ENCODE measurements at regions not wholly inside any gene's neighbourhood (a gene's known extent, or its start where the extent isn't known, plus 50 kb on each side); places are given as distances from the start of the nearest gene placed in this dataset.

DNA sequence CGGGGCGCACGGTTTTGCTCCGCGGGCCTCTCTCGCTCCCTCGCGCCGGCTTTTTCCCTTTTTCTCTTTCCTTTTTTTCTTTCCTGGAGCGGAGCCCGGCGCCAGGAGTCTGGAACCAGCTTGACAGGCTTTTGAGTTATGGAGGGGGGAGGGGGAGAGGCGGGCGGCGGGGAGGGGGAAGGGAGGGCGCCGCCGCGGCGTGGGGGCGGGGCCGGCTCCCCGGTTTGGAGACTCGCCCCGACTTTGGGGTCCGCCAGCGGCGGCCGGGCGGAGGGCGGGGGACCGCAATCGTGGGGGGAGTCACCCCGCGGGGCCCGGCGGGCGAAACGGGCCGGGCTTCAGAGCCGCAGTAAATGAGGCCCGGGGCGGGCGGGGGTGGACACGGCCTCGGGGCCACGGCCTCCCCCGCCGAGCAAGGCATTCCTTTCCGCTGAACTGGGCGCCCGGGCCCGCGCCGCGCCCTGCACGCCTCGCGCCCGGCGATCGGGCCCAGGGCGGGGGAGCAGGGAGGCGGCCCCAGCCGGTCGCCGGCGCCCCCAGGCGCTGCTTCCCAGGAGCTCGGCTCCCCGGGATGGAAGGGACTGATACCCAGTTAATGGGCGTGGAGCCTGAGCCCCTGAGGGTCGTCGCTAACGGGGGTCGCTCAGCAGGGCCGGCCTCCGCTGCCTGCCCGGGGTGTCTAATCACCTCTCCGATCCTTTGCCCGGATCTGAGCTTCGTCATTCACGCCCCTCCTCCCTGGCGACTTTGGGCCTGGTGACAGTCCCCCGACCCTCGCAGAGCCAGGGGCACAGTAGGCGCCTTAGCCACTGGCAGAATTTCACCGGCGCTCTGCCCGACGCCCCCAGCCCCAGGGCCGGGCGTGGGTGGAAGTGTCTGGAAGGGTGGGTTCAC is 138.1 kb downstream of the C9orf50 start:
- Histone ChIP-seq H3K27ac (ENCODE audit: low read depth in 2 of 2, low read length in 2 of 2) (peak overlapping the region; percentile 96 to 97), H3K4me1 (ENCODE audit: control insufficient read depth in 2 of 2, insufficient read depth in 2 of 2, low read length in 2 of 2) (peaks cover 37 to 45% of the 10 kb centered on the region in 2 donors), H3K4me3 (ENCODE audit: low read length in 2 of 2) (peak overlapping the region; percentile 59 to 63), H3K36me3 (ENCODE audit: control insufficient read depth in 2 of 2, insufficient read depth in 2 of 2, low read length in 2 of 2) (no peaks in the 10 kb centered on the region), H3K9me3 (ENCODE audit: control insufficient read depth in 2 of 2, low read length in 2 of 2) (no peaks in the 10 kb centered on the region), H3K27me3 (ENCODE audit: control insufficient read depth in 2 of 2, insufficient read depth in 2 of 2, low read length in 2 of 2) (no peaks in the 10 kb centered on the region), H3K9ac (ENCODE audit: low read depth in 1 of 2, low read length in 2 of 2) (peak overlapping the region; percentile 80 to 91)

DNA sequence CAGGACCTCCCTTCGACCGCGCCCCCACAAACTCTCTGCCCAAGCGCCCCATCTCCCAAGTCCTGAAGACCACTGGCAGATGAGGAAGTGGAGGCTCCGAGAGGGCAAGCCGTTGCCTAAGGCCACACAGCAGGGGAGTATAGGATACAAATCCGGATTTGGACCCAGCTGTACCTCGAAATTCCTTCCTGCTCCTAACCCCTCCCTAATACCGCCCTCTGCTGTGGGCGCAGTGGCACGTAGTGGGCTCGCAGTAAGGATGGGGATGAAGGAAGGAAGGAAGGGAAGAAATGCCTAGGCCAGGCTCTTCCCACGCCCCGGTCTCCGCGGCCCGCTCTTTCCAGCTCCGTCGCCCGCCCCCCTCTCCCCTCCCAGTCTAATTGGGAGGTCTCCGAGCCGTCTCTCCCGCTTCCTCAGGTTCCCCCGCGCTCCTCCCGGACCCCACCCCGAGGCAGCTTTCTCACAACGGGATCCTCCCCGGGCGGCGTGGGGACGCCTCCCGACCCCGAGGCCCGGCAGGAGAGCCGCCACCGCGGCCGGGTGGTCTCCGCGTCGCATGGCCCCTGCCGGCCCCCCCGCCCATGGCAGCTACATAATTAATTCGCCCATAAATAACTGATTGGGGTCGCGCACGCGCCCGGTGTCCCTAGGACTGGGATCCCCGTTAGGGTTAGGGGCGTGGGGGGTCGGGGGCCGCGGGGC is 138.9 kb downstream of the C9orf50 start:
- Histone ChIP-seq H3K36me3 (ENCODE audit: control insufficient read depth in 2 of 2, insufficient read depth in 2 of 2, low read length in 2 of 2) (no peaks in the 10 kb centered on the region), H3K27me3 (ENCODE audit: control insufficient read depth in 2 of 2, insufficient read depth in 2 of 2, low read length in 2 of 2) (no peaks in the 10 kb centered on the region), H3K9me3 (ENCODE audit: control insufficient read depth in 2 of 2, low read length in 2 of 2) (no peaks in the 10 kb centered on the region), H3K4me1 (ENCODE audit: control insufficient read depth in 2 of 2, insufficient read depth in 2 of 2, low read length in 2 of 2) (peaks cover 30 to 37% of the 10 kb centered on the region in 2 donors), H3K9ac (ENCODE audit: low read depth in 1 of 2, low read length in 2 of 2) (peak overlapping the region; percentile 66 to 83), H3K4me3 (ENCODE audit: low read length in 2 of 2) (peak overlapping the region; percentile 48 to 63), H3K27ac (ENCODE audit: low read depth in 2 of 2, low read length in 2 of 2) (peak overlapping the region; percentile 96 to 97)

DNA sequence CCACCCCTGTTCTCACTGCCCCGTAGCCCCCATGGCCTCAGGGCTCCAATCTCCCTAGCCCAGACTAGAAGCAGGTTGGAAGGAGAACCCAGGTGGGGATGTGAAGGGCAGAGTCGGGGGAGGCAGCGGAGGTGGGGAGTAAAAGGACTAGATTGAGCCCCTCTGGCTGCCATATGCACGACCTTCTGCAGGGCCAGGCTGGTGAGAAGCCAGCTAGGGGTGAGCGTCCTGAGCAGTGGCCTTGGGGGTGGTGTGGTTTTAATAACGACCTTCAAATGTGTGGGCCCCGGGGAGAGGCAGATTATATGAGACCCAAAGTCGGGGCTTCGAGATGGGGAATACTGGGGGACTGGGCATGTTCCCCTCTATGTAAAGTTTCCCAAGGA is 139.5 kb downstream of the C9orf50 start:
- H3K9me3 ChIP-seq (ENCODE audit: control insufficient read depth in 2 of 2, low read length in 2 of 2): no peaks in the 10 kb centered on the region
- no peaks in the 10 kb centered on the region for H3K27me3 ChIP-seq (ENCODE audit: control insufficient read depth in 2 of 2, insufficient read depth in 2 of 2, low read length in 2 of 2)
- H3K27ac ChIP-seq (ENCODE audit: low read depth in 2 of 2, low read length in 2 of 2): peak overlapping the region; percentile 96 to 97
- H3K4me3 ChIP-seq (ENCODE audit: low read length in 2 of 2): peak overlapping the region in 1 of 2 donors; percentile 48
- H3K36me3 ChIP-seq (ENCODE audit: control insufficient read depth in 2 of 2, insufficient read depth in 2 of 2, low read length in 2 of 2): no peaks in the 10 kb centered on the region
- H3K4me1 ChIP-seq (ENCODE audit: control insufficient read depth in 2 of 2, insufficient read depth in 2 of 2, low read length in 2 of 2): peaks cover 29 to 34% of the 10 kb centered on the region in 2 donors
- peak overlapping the region in 1 of 2 donors; percentile 83 for H3K9ac ChIP-seq (ENCODE audit: low read depth in 1 of 2, low read length in 2 of 2)

DNA sequence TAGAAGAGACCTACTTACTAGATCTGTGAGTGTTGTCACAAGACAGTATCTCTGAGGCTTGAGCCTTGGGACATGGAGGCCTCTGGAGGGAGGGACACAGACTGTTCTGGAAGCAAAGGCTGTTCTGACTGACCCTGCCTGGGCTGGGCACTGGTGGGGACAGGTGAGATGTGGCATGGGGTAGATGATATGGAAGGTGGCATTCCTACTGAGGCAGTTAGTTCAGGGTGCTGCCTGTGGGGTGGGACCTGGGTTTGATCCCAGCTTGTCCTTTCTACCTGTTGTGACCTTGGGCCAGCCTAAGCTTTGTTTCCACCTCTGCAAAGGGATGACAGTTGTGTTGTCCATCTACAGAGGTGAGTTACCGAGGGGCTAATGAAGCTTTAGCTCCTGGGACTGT is 140.2 kb downstream of the C9orf50 start:
- Histone ChIP-seq H3K36me3 (ENCODE audit: control insufficient read depth in 2 of 2, insufficient read depth in 2 of 2, low read length in 2 of 2) (no peaks in the 10 kb centered on the region), H3K9ac (ENCODE audit: low read depth in 1 of 2, low read length in 2 of 2) (no peak overlapping the region), H3K4me1 (ENCODE audit: control insufficient read depth in 2 of 2, insufficient read depth in 2 of 2, low read length in 2 of 2) (peaks cover 26 to 29% of the 10 kb centered on the region in 2 donors), H3K9me3 (ENCODE audit: control insufficient read depth in 2 of 2, low read length in 2 of 2) (no peaks in the 10 kb centered on the region), H3K27me3 (ENCODE audit: control insufficient read depth in 2 of 2, insufficient read depth in 2 of 2, low read length in 2 of 2) (no peaks in the 10 kb centered on the region), H3K27ac (ENCODE audit: low read depth in 2 of 2, low read length in 2 of 2) (peak overlapping the region; percentile 4 to 48), H3K4me3 (ENCODE audit: low read length in 2 of 2) (no peak overlapping the region)

DNA sequence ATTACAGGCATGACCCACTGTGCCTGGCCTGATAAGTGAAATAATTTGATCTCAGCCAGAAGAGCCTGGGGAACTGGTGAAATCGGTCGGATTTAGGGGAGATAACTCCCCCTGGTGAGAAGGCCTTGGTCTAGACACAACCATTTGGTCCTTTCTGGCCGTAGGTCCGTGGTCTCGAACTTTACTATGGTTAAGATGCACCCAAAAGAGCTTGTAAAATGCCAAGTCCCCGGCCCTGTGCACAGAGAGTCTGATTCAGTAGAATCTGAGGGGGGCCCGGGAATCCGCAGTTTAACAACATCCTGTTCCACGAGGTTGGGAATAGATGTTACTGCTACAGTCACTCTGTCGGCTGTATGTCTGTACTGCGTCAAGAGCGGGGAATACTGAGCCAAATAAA is 140.7 kb downstream of the C9orf50 start:
- peak overlapping the region; percentile 4 to 48 for H3K27ac ChIP-seq (ENCODE audit: low read depth in 2 of 2, low read length in 2 of 2)
- no peak overlapping the region for H3K9ac ChIP-seq (ENCODE audit: low read depth in 1 of 2, low read length in 2 of 2)
- no peak overlapping the region for H3K4me3 ChIP-seq (ENCODE audit: low read length in 2 of 2)
- H3K27me3 ChIP-seq (ENCODE audit: control insufficient read depth in 2 of 2, insufficient read depth in 2 of 2, low read length in 2 of 2): no peaks in the 10 kb centered on the region
- H3K36me3 ChIP-seq (ENCODE audit: control insufficient read depth in 2 of 2, insufficient read depth in 2 of 2, low read length in 2 of 2): no peaks in the 10 kb centered on the region
- H3K4me1 ChIP-seq (ENCODE audit: control insufficient read depth in 2 of 2, insufficient read depth in 2 of 2, low read length in 2 of 2): peaks cover 26 to 29% of the 10 kb centered on the region in 2 donors
- no peaks in the 10 kb centered on the region for H3K9me3 ChIP-seq (ENCODE audit: control insufficient read depth in 2 of 2, low read length in 2 of 2)

DNA sequence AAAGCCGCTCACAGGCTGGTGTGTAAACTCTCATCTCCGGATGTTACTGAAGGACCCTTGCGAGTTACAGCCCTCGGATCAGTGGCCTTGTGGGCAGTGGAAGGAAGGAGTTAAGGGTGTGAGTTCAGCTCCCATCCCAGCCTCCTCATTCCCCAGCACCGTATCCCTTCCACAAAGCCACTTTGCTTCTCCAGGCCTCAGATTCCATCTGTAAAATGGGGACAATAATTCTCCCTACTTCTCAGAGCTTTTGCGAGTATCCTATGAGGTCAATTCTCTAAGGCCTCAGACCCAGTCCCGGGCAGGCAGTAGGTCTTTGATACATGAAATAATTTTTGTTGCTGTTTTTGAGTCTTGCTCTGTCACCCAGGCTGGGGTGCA is 141.3 kb downstream of the C9orf50 start:
- Histone ChIP-seq H3K9me3 (ENCODE audit: control insufficient read depth in 2 of 2, low read length in 2 of 2) (peaks cover 0 to 3% of the 10 kb centered on the region in 2 donors), H3K36me3 (ENCODE audit: control insufficient read depth in 2 of 2, insufficient read depth in 2 of 2, low read length in 2 of 2) (no peaks in the 10 kb centered on the region), H3K9ac (ENCODE audit: low read depth in 1 of 2, low read length in 2 of 2) (no peak overlapping the region), H3K27me3 (ENCODE audit: control insufficient read depth in 2 of 2, insufficient read depth in 2 of 2, low read length in 2 of 2) (no peaks in the 10 kb centered on the region), H3K4me1 (ENCODE audit: control insufficient read depth in 2 of 2, insufficient read depth in 2 of 2, low read length in 2 of 2) (peaks cover 26 to 28% of the 10 kb centered on the region in 2 donors), H3K27ac (ENCODE audit: low read depth in 2 of 2, low read length in 2 of 2) (no peak overlapping the region), H3K4me3 (ENCODE audit: low read length in 2 of 2) (no peak overlapping the region)

DNA sequence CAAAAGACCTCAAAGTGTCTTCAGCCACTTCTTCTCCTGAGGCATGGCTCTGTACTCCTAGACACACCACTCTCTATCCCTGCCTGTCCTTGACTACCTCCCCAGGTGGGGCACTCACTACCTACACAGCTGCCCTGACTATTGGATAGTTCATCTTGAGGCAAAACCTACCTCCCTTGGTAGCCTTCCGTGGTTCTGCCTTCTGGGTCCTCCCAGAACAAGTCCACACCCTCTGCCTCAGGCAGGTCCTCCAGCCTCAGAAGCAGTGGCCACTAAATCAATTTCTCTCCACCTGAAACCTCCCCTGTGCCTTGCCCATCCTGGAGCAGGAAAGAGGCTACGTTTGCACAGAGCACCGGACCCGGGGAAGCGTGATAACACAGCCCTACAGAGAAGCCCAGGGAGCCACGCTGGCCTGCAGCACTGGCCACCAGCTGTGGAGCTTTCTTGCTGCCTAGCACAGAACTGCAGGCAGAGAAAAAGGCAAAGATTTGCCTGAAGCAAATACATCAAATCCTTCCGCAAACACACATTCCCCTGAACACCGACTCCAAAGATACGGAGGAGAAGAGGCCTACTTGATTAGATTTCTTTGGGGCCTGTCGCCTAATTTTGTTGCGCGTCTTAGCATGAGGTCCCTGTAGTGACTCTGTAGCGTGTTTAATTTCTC is 141.8 kb downstream of the C9orf50 start:
- Histone ChIP-seq H3K27me3 (ENCODE audit: control insufficient read depth in 2 of 2, insufficient read depth in 2 of 2, low read length in 2 of 2) (no peaks in the 10 kb centered on the region), H3K4me1 (ENCODE audit: control insufficient read depth in 2 of 2, insufficient read depth in 2 of 2, low read length in 2 of 2) (peaks cover 21 to 24% of the 10 kb centered on the region in 2 donors), H3K27ac (ENCODE audit: low read depth in 2 of 2, low read length in 2 of 2) (peak overlapping the region; percentile 16 to 23), H3K4me3 (ENCODE audit: low read length in 2 of 2) (no peak overlapping the region), H3K9ac (ENCODE audit: low read depth in 1 of 2, low read length in 2 of 2) (no peak overlapping the region), H3K9me3 (ENCODE audit: control insufficient read depth in 2 of 2, low read length in 2 of 2) (peaks cover 0 to 3% of the 10 kb centered on the region in 2 donors), H3K36me3 (ENCODE audit: control insufficient read depth in 2 of 2, insufficient read depth in 2 of 2, low read length in 2 of 2) (no peaks in the 10 kb centered on the region)

DNA sequence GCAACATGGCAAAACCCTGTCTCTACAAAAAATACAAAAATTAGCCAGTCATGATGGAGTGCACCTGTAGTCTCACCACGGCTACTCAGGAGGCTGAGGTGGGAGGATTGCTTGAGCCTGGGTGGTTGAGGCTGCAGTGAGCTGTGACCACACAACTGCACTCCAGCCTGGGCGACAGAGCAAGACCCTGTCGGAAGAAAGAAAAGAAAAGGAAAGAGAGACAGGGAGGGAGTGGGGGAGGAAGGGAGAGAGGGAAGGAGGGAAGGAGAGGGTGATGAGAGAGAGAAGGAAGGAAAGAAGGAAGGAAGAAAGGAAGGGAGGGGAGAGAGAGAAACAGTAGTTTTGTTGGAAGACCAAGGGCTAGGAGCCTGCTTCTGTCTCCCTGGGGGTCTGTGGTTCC is 142.4 kb downstream of the C9orf50 start:
- Histone ChIP-seq H3K27ac (ENCODE audit: low read depth in 2 of 2, low read length in 2 of 2) (no peak overlapping the region), H3K9me3 (ENCODE audit: control insufficient read depth in 2 of 2, low read length in 2 of 2) (peaks cover 0 to 3% of the 10 kb centered on the region in 2 donors), H3K36me3 (ENCODE audit: control insufficient read depth in 2 of 2, insufficient read depth in 2 of 2, low read length in 2 of 2) (no peaks in the 10 kb centered on the region), H3K9ac (ENCODE audit: low read depth in 1 of 2, low read length in 2 of 2) (no peak overlapping the region), H3K27me3 (ENCODE audit: control insufficient read depth in 2 of 2, insufficient read depth in 2 of 2, low read length in 2 of 2) (no peaks in the 10 kb centered on the region), H3K4me3 (ENCODE audit: low read length in 2 of 2) (no peak overlapping the region), H3K4me1 (ENCODE audit: control insufficient read depth in 2 of 2, insufficient read depth in 2 of 2, low read length in 2 of 2) (peaks cover 15 to 19% of the 10 kb centered on the region in 2 donors)

DNA sequence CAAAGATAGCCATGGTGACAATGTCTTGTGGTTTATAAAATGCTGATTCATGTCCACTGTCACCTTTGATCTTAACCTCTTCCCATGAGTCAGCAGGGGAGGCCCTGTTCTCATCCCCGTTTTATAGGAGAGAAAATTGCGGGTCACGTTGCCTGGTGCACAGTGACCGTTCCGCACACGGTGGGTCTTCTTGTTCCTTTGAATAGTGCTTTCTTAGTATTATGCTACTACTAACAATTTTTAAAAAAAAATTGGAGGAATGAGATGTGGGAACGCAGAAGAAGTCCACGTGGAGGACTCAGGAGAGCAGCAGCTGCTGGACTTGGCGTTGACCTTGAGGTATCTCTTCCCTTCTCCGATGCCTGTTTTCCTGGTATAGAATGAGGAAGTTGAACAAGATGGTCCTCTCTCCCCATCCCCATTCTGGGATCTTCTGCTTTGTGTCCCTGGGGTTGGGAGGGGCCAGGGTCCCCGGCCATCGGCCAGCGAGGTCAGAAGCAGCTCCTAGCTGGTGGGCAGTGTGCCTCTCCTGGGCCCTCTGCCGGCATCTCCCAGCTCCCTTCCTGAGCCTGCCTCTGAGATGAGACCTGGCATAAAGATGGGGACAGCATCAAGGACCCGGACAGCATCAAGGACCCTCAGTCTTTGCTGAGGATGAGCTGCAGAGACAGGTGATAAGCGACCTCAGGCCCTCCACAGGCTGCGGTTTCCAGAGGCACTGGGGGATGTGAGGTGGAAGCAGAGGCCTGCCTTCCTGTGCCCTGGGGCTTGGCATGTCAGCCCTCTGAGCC is 143.9 kb downstream of the C9orf50 start:
- Histone ChIP-seq H3K36me3 (ENCODE audit: control insufficient read depth in 2 of 2, insufficient read depth in 2 of 2, low read length in 2 of 2) (no peaks in the 10 kb centered on the region), H3K27ac (ENCODE audit: low read depth in 2 of 2, low read length in 2 of 2) (no peak overlapping the region), H3K9ac (ENCODE audit: low read depth in 1 of 2, low read length in 2 of 2) (no peak overlapping the region), H3K4me1 (ENCODE audit: control insufficient read depth in 2 of 2, insufficient read depth in 2 of 2, low read length in 2 of 2) (peaks cover 9 to 11% of the 10 kb centered on the region in 2 donors), H3K4me3 (ENCODE audit: low read length in 2 of 2) (no peak overlapping the region), H3K27me3 (ENCODE audit: control insufficient read depth in 2 of 2, insufficient read depth in 2 of 2, low read length in 2 of 2) (no peaks in the 10 kb centered on the region), H3K9me3 (ENCODE audit: control insufficient read depth in 2 of 2, low read length in 2 of 2) (peaks cover 0 to 3% of the 10 kb centered on the region in 2 donors)
